GM12878 (cell line): ENCODE measurements at regions not wholly inside any gene's neighbourhood (a gene's known extent, or its start where the extent isn't known, plus 50 kb on each side); places are given as distances from the start of the nearest gene placed in this dataset.

Source experiments
- ATAC-seq: fragments of 200-7000 bp; cut with Tn5 transposase; 3 replicates; pipeline ENCODE4 v1.9.1; 2020; ENCODE audit warnings: mild to moderate bottlenecking, moderate library complexity
- BruUV-seq: library from RNA; stranded (reverse); fragments of 400-500 nt; replicated peaks from 2 replicates; lab custom pipeline; 2021; lab: Mats Ljungman, UMichigan
- CTCF ChIA-PET: fragments of 300-600 bp; sonication (Branson Sonifier 250); formaldehyde crosslinking; extraction: SDS; loops from one replicate; lab custom pipeline; 2021; ENCODE audit warnings: inconsistent platforms; lab: Yijun Ruan, JAX
- POLR2A ChIA-PET: fragments of 350-600 bp; formaldehyde crosslinking; extraction: SDS; loops from one replicate; lab custom pipeline; 2021; ENCODE audit warnings: inconsistent platforms; lab: Charles Lee
- RAD21 ChIA-PET: fragments of 300-600 bp; sonication (Branson Sonifier 250); formaldehyde crosslinking; loops from one replicate; lab custom pipeline; 2023; ENCODE audit warnings: antibody characterized with exemption; ENCODE audit not compliant: unreplicated experiment; lab: Charles Lee
- SMC1A ChIA-PET: fragments of 300-600 bp; sonication (Branson Sonifier 250); formaldehyde crosslinking; loops from one replicate; lab custom pipeline; 2023; ENCODE audit not compliant: unreplicated experiment, uncharacterized antibody; lab: Charles Lee
- DNase-seq: peaks from one replicate; pipeline ENCODE4 v3.0.0-alpha.2; 2011; ENCODE audit warnings: low read depth, low spot score
- FAIRE-seq: peaks from 3 replicates; lab custom pipeline; 2011; peaks lifted over from hg19 to GRCh38; lab: Jason Lieb, UNC
- H2AFZ ChIP-seq: 2 replicates; pipeline ENCODE4 v1.6.0; 2011; ENCODE audit warnings: low read depth, low read length, control low read depth; ENCODE audit not compliant: control insufficient read depth
- H3K27ac ChIP-seq: 2 replicates; pipeline ENCODE4 v1.5.1; 2011; ENCODE audit warnings: control low read depth; ENCODE audit not compliant: control insufficient read depth, insufficient read depth
- H3K27me3 ChIP-seq, 2 experiments: replicated peaks in 1 of 2; 2 replicates each; pipeline versions ENCODE4 v1.6.0 to v1.6.1; 2011; ENCODE audit warnings: low read length in 1 of 2; ENCODE audit not compliant: control insufficient read depth in 2 of 2, insufficient read depth in 2 of 2
- H3K36me3 ChIP-seq, 2 experiments: 2 replicates each; pipeline ENCODE4 v1.5.1; 2011; ENCODE audit warnings: low read length in 1 of 2; ENCODE audit not compliant: control insufficient read depth in 2 of 2, insufficient read depth in 2 of 2
- H3K4me1 ChIP-seq: 2 replicates; pipeline ENCODE4 v1.6.1; 2011; ENCODE audit warnings: mild to moderate bottlenecking, low read length, moderate library complexity, mixed read lengths; ENCODE audit not compliant: control insufficient read depth, insufficient read depth
- H3K4me2 ChIP-seq: 2 replicates; pipeline ENCODE4 v1.6.0; 2011; ENCODE audit warnings: control low read depth; ENCODE audit not compliant: control insufficient read depth, insufficient read depth
- H3K4me3 ChIP-seq: fragments of 200-600 bp; sonication (generic); 2 replicates; pipeline ENCODE4 v1.5.1; 2016
- H3K79me2 ChIP-seq: 2 replicates; pipeline ENCODE4 v1.6.0; 2011; ENCODE audit warnings: low read length; ENCODE audit not compliant: control insufficient read depth, insufficient read depth
- H3K9ac ChIP-seq: 2 replicates; pipeline ENCODE4 v1.8.0; 2011; ENCODE audit warnings: low read length, control low read depth, mixed read lengths; ENCODE audit not compliant: control insufficient read depth, insufficient read depth
- H3K9me3 ChIP-seq: replicated peaks from 3 replicates; pipeline ENCODE4 v1.5.1; 2011; ENCODE audit warnings: mild to moderate bottlenecking, low read length; ENCODE audit not compliant: control insufficient read depth, insufficient read depth
- H4K20me1 ChIP-seq: 2 replicates; pipeline ENCODE4 v1.6.0; 2011; ENCODE audit not compliant: control insufficient read depth, insufficient read depth
- CBX5 ChIP-seq: sonication (generic); IDR thresholded peaks from 2 replicates; pipeline ENCODE4 v1.6.1; 2016; ENCODE audit warnings: low read depth, moderate library complexity, mild to moderate bottlenecking, inconsistent platforms
- CEBPB ChIP-seq, 2 experiments: fragments of 150-350 bp in 1 of 2; IDR thresholded peaks; 2 replicates each; pipeline ENCODE4 v1.6.1; 2012 to 2014; ENCODE audit warnings: low read depth in 2 of 2, low read length in 2 of 2, borderline replicate concordance in 1 of 2, inconsistent platforms in 1 of 2
- CHD2 ChIP-seq: IDR thresholded peaks from 2 replicates; pipeline ENCODE4 v1.6.1; 2011; ENCODE audit warnings: low read depth, low read length, improper control_type of control experiment, borderline replicate concordance
- GATAD2B ChIP-seq: fragments of 450-650 bp; conservative IDR thresholded peaks from 2 replicates; pipeline ENCODE4 v1.6.1; 2017; ENCODE audit warnings: low read depth, mild to moderate bottlenecking, moderate library complexity
- NFYA ChIP-seq: IDR thresholded peaks from 2 replicates; pipeline ENCODE4 v1.6.1; 2011; ENCODE audit warnings: low read depth, mild to moderate bottlenecking, low read length, improper control_type of control experiment, borderline replicate concordance
- POLR2AphosphoS2 ChIP-seq: IDR thresholded peaks from 2 replicates; pipeline ENCODE4 v1.6.1; 2011; ENCODE audit warnings: low read depth, mild to moderate bottlenecking, low read length, improper control_type of control experiment, moderate library complexity
- SP1 ChIP-seq: IDR thresholded peaks from one replicate; pipeline ENCODE4 v1.6.1; 2011; ENCODE audit warnings: low read depth, low read length
- ZNF207 ChIP-seq: fragments of 450-650 bp; IDR thresholded peaks from 2 replicates; pipeline ENCODE4 v1.6.1; 2014; ENCODE audit warnings: antibody characterized with exemption, mild to moderate bottlenecking, borderline replicate concordance
- WGBS: methylation state at CpG from one replicate; pipeline ENCODE4 v1.1.6; 2016; ENCODE audit warnings: low lambda C conversion rate; ENCODE audit not compliant: insufficient replicate concordance, insufficient coverage; ENCODE audit errors: missing lambda C conversion rate; 5-methylcytosine and 5-hydroxymethylcytosine counted together
- in situ Hi-C: fragments of 300-500 bp; cut with MboI; formaldehyde crosslinking; loops from 9 replicates; pipeline ENCODE4 v1.14.3; 2018; ENCODE audit warnings: mixed read lengths
- intact Hi-C: fragments of 100-400 bp; cut with micrococcal nuclease; formaldehyde crosslinking; loops from one replicate; pipeline ENCODE4 v1.14.2; 2022; ENCODE audit not compliant: unreplicated experiment
- TF ChIP-seq, protein P1 (sequence below): IDR thresholded peaks from 2 replicates; pipeline ENCODE4 v1.6.1; 2011; ENCODE audit warnings: low read depth, low read length, improper control_type of control experiment, borderline replicate concordance
- TF ChIP-seq, protein P2 (sequence below): fragments of 150-350 bp; IDR thresholded peaks from 2 replicates; pipeline ENCODE4 v1.6.1; 2016; ENCODE audit warnings: low read depth, low read length
- TF ChIP-seq, protein P3 (sequence below): fragments of 450-650 bp; IDR thresholded peaks from 2 replicates; pipeline ENCODE4 v1.6.1; 2018; ENCODE audit warnings: borderline replicate concordance, mild to moderate bottlenecking; ENCODE audit not compliant: partially characterized antibody

DNA sequence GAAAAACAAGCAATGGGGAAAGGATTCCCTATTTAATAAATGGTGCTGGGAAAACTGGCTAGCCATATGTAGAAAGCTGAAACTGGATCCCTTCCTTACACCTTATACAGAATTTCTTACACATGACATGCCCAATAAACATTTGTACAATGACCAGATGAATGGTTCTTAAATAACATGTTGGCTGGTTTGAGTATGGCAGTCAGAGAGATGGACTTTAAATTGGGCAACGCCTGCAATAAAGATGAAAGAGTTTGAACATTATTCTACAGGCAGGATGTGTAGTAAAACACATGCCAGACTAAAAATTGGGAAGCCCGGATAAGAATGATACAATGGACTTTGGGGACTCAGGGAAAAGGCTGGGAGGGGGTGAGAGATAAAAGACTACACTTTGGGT lies 360.6 kb upstream of the KITLG start:
- 0% methylated on average over 2 of the region's 2 CpGs for WGBS
- no TSS peak for BruUV-seq
- ATAC-seq (no peak), FAIRE-seq (no peak), DNase-seq (no peak)
- no peak overlapping the region for H3K4me2 ChIP-seq
- POLR2A ChIA-PET, result no interaction called here
- no peak overlapping the region for H3K27ac ChIP-seq
- no peaks in the 10 kb centered on the region for H4K20me1 ChIP-seq
- no peaks in the 10 kb centered on the region for H3K27me3 ChIP-seq
- SMC1A ChIA-PET, result no interaction called here
- RAD21 ChIA-PET, result no interaction called here
- in situ Hi-C loops, result no loop called here
- no peak for TF ChIP-seq GATAD2B
- H3K4me3 ChIP-seq, result no peak overlapping the region
- no peak overlapping the region for H2AFZ ChIP-seq
- H3K9ac ChIP-seq, result no peak overlapping the region
- intact Hi-C loops, result no loop called here
- CTCF ChIA-PET, result interaction anchor here (1.2 kb wide), 1 partner anchor 7 kb away, joined by 3 read pairs; no protein-coding TSS in a partner anchor
- H3K9me3 ChIP-seq, result no peaks in the 10 kb centered on the region
- no peaks in the 10 kb centered on the region for H3K4me1 ChIP-seq
- H3K36me3 ChIP-seq, result no peaks in the 10 kb centered on the region
- no peaks in the 10 kb centered on the region for H3K79me2 ChIP-seq

DNA sequence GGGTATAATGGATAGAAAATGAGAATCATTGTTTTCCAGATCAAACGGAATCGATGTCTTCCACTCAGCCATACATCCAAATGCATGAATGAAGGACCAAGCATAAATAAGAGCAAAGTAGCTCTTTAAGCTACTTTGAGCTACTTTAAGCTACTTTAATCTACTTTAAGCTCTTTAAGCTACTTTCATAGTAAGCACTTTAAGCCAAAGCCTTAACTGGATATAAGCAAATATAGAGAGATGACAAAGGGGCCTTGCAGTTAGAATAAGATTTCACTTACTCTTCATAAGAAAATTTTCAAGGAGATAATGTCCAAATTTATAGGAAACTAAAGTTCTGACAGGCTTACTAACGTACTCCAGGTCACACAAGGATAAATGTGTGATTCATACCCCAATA lies 355.6 kb upstream of the KITLG start:
- WGBS, result 58% methylated on average over 3 of the region's 3 CpGs
- Histone ChIP-seq H3K4me3 (no peak overlapping the region), H3K9ac (no peak overlapping the region), H3K27me3 (no peaks in the 10 kb centered on the region), H3K79me2 (no peaks in the 10 kb centered on the region), H4K20me1 (no peaks in the 10 kb centered on the region), H3K4me1 (no peaks in the 10 kb centered on the region), H2AFZ (no peak overlapping the region), H3K36me3 (no peaks in the 10 kb centered on the region), H3K27ac (no peak overlapping the region), H3K9me3 (no peaks in the 10 kb centered on the region), H3K4me2 (no peak overlapping the region)
- ChIA-PET RAD21 (no interaction called here), CTCF (no interaction called here), SMC1A (interaction anchor here (1.5 kb wide), 1 partner anchor 12 kb away, joined by 3 read pairs; no protein-coding TSS in a partner anchor), POLR2A (no interaction called here)
- DNase-seq (no peak), FAIRE-seq (no peak), ATAC-seq (no peak)
- no TSS peak for BruUV-seq
- intact Hi-C loops (no loop called here), in situ Hi-C loops (no loop called here)
- TF ChIP-seq CHD2 (no peak), ZNF207 (no peak), NFYA (no peak), SP1 (no peak), CBX5 (no peak), CEBPB (IDR thresholded peaks at IDR 0.05; ENCODE audit: borderline replicate concordance in 1 of 2, low read depth in 2 of 2, low read length in 2 of 2) (no peak), POLR2AphosphoS2 (no peak)
- TF ChIP-seq, protein P1, sequence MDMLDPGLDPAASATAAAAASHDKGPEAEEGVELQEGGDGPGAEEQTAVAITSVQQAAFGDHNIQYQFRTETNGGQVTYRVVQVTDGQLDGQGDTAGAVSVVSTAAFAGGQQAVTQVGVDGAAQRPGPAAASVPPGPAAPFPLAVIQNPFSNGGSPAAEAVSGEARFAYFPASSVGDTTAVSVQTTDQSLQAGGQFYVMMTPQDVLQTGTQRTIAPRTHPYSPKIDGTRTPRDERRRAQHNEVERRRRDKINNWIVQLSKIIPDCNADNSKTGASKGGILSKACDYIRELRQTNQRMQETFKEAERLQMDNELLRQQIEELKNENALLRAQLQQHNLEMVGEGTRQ, result no peak
- TF ChIP-seq, protein P2, sequence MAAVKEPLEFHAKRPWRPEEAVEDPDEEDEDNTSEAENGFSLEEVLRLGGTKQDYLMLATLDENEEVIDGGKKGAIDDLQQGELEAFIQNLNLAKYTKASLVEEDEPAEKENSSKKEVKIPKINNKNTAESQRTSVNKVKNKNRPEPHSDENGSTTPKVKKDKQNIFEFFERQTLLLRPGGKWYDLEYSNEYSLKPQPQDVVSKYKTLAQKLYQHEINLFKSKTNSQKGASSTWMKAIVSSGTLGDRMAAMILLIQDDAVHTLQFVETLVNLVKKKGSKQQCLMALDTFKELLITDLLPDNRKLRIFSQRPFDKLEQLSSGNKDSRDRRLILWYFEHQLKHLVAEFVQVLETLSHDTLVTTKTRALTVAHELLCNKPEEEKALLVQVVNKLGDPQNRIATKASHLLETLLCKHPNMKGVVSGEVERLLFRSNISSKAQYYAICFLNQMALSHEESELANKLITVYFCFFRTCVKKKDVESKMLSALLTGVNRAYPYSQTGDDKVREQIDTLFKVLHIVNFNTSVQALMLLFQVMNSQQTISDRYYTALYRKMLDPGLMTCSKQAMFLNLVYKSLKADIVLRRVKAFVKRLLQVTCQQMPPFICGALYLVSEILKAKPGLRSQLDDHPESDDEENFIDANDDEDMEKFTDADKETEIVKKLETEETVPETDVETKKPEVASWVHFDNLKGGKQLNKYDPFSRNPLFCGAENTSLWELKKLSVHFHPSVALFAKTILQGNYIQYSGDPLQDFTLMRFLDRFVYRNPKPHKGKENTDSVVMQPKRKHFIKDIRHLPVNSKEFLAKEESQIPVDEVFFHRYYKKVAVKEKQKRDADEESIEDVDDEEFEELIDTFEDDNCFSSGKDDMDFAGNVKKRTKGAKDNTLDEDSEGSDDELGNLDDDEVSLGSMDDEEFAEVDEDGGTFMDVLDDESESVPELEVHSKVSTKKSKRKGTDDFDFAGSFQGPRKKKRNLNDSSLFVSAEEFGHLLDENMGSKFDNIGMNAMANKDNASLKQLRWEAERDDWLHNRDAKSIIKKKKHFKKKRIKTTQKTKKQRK, result no peak
- TF ChIP-seq, protein P3, sequence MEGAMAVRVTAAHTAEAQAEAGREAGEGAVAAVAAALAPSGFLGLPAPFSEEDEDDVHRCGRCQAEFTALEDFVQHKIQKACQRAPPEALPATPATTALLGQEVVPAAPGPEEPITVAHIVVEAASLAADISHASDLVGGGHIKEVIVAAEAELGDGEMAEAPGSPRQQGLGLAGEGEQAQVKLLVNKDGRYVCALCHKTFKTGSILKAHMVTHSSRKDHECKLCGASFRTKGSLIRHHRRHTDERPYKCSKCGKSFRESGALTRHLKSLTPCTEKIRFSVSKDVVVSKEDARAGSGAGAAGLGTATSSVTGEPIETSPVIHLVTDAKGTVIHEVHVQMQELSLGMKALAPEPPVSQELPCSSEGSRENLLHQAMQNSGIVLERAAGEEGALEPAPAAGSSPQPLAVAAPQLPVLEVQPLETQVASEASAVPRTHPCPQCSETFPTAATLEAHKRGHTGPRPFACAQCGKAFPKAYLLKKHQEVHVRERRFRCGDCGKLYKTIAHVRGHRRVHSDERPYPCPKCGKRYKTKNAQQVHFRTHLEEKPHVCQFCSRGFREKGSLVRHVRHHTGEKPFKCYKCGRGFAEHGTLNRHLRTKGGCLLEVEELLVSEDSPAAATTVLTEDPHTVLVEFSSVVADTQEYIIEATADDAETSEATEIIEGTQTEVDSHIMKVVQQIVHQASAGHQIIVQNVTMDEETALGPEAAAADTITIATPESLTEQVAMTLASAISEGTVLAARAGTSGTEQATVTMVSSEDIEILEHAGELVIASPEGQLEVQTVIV, result no peak
